SK-N-SH treated with all-trans-retinoic acid at 6 μM for 48 hours (cell line): ENCODE measurements at regions not wholly inside any gene's neighbourhood (a gene's known extent, or its start where the extent isn't known, plus 50 kb on each side); places are given as distances from the start of the nearest gene placed in this dataset.

Source experiments
- ATAC-seq: fragments of 200-7000 bp; cut with Tn5 transposase; 3 replicates; pipeline ENCODE4 v1.9.1; 2020; ENCODE audit warnings: mild to moderate bottlenecking, moderate library complexity
- ARNTL ChIP-seq: fragments of 450-650 bp; formaldehyde crosslinking; IDR thresholded peaks from 2 replicates; pipeline ENCODE4 v1.5.0; 2020; ENCODE audit warnings: low read depth, mild to moderate bottlenecking, moderate library complexity, borderline replicate concordance
- BACH2 ChIP-seq: fragments of 250-450 bp; sonication (Bioruptor Pico); IDR thresholded peaks from 2 replicates; pipeline ENCODE4 v1.9.0; 2021; ENCODE audit warnings: mild to moderate bottlenecking, borderline replicate concordance
- CSDC2 ChIP-seq: fragments of 250-450 bp; sonication (Bioruptor Pico); IDR thresholded peaks from 2 replicates; pipeline ENCODE4 v1.5.0; 2020; ENCODE audit warnings: mild to moderate bottlenecking, moderate library complexity
- ESRRG ChIP-seq: fragments of 250-450 bp; sonication (Bioruptor Pico); IDR thresholded peaks from 2 replicates; pipeline ENCODE4 v1.6.1; 2021; ENCODE audit warnings: mild to moderate bottlenecking
- GLIS3 ChIP-seq: fragments of 250-450 bp; sonication (Bioruptor Pico); IDR thresholded peaks from 2 replicates; pipeline ENCODE4 v1.5.0; 2020; ENCODE audit warnings: mild to moderate bottlenecking, moderate library complexity
- ISL1 ChIP-seq: fragments of 250-450 bp; sonication (Bioruptor Pico); IDR thresholded peaks from 2 replicates; pipeline ENCODE4 v2.1.2; 2022; ENCODE audit warnings: mild to moderate bottlenecking, moderate library complexity
- OSR1 ChIP-seq: fragments of 250-450 bp; sonication (Bioruptor Pico); IDR thresholded peaks from 2 replicates; pipeline ENCODE4 v1.8.0; 2022; ENCODE audit warnings: moderate library complexity, mild to moderate bottlenecking, inconsistent platforms
- PPARA ChIP-seq: fragments of 250-450 bp; sonication (Bioruptor Pico); IDR thresholded peaks from 2 replicates; pipeline ENCODE4 v1.5.0; 2020; ENCODE audit warnings: mild to moderate bottlenecking, borderline replicate concordance
- RARB ChIP-seq: fragments of 250-450 bp; sonication (Bioruptor Pico); IDR thresholded peaks from 2 replicates; pipeline ENCODE4 v1.8.0; 2021; ENCODE audit warnings: mild to moderate bottlenecking, moderate library complexity
- SNAI2 ChIP-seq: fragments of 250-450 bp; sonication (Bioruptor Pico); IDR thresholded peaks from 2 replicates; pipeline ENCODE4 v1.5.0; 2020; ENCODE audit warnings: mild to moderate bottlenecking, moderate library complexity
- TCF4 ChIP-seq: fragments of 250-450 bp; sonication (Bioruptor Pico); IDR thresholded peaks from 2 replicates; pipeline ENCODE4 v1.8.0; 2021; ENCODE audit warnings: mild to moderate bottlenecking, moderate library complexity, borderline replicate concordance
- TOX ChIP-seq: fragments of 250-450 bp; sonication (Bioruptor Pico); IDR thresholded peaks from 2 replicates; pipeline ENCODE4 v1.8.0; 2021; ENCODE audit warnings: mild to moderate bottlenecking, moderate library complexity, borderline replicate concordance
- ZC3H10 ChIP-seq: fragments of 250-450 bp; sonication (Bioruptor Pico); IDR thresholded peaks from 2 replicates; pipeline ENCODE4 v1.5.1; 2021; ENCODE audit warnings: mild to moderate bottlenecking, moderate library complexity
- ZFP3 ChIP-seq: fragments of 250-450 bp; sonication (Bioruptor Pico); IDR thresholded peaks from 2 replicates; pipeline ENCODE4 v1.5.0; 2020; ENCODE audit warnings: mild to moderate bottlenecking, moderate library complexity
- ZFP30 ChIP-seq: fragments of 450-650 bp; formaldehyde crosslinking; IDR thresholded peaks from 2 replicates; pipeline ENCODE4 v1.5.0; 2022; ENCODE audit warnings: mild to moderate bottlenecking, moderate library complexity
- ZNF565 ChIP-seq: fragments of 450-650 bp; formaldehyde crosslinking; conservative IDR thresholded peaks from 2 replicates; pipeline ENCODE4 v1.5.0; 2020; ENCODE audit warnings: low read depth, mild to moderate bottlenecking, moderate library complexity
- ZNF8 ChIP-seq: fragments of 450-650 bp; formaldehyde crosslinking; IDR thresholded peaks from 2 replicates; pipeline ENCODE4 v1.5.0; 2020; ENCODE audit warnings: mild to moderate bottlenecking, moderate library complexity
- TF ChIP-seq, protein P1 (sequence below): fragments of 250-450 bp; sonication (Bioruptor Pico); IDR thresholded peaks from 2 replicates; pipeline ENCODE4 v1.8.0; 2021; ENCODE audit warnings: low read depth, mild to moderate bottlenecking, moderate library complexity, borderline replicate concordance
- TF ChIP-seq, protein P2 (sequence below): fragments of 250-450 bp; sonication (Bioruptor Pico); IDR thresholded peaks from 2 replicates; pipeline ENCODE4 v1.5.1; 2021; ENCODE audit warnings: mild to moderate bottlenecking, moderate library complexity
- TF ChIP-seq, protein P3 (sequence below): fragments of 250-450 bp; sonication (Bioruptor Pico); IDR thresholded peaks from 2 replicates; pipeline ENCODE4 v1.5.1; 2020; ENCODE audit warnings: low read depth, mild to moderate bottlenecking, moderate library complexity
- TF ChIP-seq, protein P4 (sequence below): fragments of 250-450 bp; sonication (Bioruptor Pico); IDR thresholded peaks from 2 replicates; pipeline ENCODE4 v1.8.0; 2020; ENCODE audit warnings: mild to moderate bottlenecking, moderate library complexity, borderline replicate concordance

DNA sequence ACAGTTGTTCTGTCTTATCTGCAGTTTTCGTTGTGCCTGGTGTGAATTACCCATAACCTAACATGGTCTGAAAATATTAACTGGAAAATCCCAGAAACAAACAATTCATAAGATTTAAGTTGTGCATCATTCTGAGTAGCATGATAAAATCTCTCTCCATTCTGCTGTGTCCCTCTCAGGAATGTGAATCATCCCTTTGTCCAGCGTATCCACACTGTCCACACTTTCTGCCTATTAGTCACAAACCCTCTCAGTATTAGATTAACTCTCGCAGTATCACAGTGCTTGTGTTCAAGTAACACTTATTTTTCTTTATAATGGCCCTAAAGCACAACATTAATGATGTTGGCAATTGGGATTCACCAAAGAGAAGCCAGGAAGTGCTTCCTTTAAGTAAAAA, 203.2 kb downstream of the CGGBP1 start:
- ATAC-seq = peak; percentile 64; the same call in 1 of the 3 replicates
- TF ChIP-seq ZFP3 = no peak
- TF ChIP-seq OSR1 (CRISPR knock-in tag) = no peak
- TF ChIP-seq ZNF8 (CRISPR knock-in tag) = no peak
- no peak for TF ChIP-seq ESRRG (CRISPR knock-in tag)
- TF ChIP-seq SNAI2 (CRISPR knock-in tag) = no peak
- no peak for TF ChIP-seq CSDC2 (CRISPR knock-in tag)
- TF ChIP-seq ZNF565 (CRISPR knock-in tag) = no peak
- TF ChIP-seq TOX (CRISPR knock-in tag) = no peak
- TF ChIP-seq, protein P1, sequence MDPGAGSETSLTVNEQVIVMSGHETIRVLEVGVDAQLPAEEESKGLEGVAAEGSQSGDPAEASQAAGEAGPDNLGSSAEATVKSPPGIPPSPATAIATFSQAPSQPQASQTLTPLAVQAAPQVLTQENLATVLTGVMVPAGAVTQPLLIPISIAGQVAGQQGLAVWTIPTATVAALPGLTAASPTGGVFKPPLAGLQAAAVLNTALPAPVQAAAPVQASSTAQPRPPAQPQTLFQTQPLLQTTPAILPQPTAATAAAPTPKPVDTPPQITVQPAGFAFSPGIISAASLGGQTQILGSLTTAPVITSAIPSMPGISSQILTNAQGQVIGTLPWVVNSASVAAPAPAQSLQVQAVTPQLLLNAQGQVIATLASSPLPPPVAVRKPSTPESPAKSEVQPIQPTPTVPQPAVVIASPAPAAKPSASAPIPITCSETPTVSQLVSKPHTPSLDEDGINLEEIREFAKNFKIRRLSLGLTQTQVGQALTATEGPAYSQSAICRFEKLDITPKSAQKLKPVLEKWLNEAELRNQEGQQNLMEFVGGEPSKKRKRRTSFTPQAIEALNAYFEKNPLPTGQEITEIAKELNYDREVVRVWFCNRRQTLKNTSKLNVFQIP (CRISPR knock-in tag) = no peak
- no peak for TF ChIP-seq ISL1
- TF ChIP-seq RARB (CRISPR knock-in tag) = no peak
- TF ChIP-seq, protein P2, sequence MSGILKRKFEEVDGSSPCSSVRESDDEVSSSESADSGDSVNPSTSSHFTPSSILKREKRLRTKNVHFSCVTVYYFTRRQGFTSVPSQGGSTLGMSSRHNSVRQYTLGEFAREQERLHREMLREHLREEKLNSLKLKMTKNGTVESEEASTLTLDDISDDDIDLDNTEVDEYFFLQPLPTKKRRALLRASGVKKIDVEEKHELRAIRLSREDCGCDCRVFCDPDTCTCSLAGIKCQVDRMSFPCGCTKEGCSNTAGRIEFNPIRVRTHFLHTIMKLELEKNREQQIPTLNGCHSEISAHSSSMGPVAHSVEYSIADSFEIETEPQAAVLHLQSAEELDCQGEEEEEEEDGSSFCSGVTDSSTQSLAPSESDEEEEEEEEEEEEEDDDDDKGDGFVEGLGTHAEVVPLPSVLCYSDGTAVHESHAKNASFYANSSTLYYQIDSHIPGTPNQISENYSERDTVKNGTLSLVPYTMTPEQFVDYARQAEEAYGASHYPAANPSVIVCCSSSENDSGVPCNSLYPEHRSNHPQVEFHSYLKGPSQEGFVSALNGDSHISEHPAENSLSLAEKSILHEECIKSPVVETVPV = no peak
- no peak for TF ChIP-seq BACH2 (CRISPR knock-in tag)
- TF ChIP-seq ZC3H10 (CRISPR knock-in tag) = no peak
- TF ChIP-seq ZFP30 (CRISPR knock-in tag) = no peak
- no peak for TF ChIP-seq ARNTL

DNA sequence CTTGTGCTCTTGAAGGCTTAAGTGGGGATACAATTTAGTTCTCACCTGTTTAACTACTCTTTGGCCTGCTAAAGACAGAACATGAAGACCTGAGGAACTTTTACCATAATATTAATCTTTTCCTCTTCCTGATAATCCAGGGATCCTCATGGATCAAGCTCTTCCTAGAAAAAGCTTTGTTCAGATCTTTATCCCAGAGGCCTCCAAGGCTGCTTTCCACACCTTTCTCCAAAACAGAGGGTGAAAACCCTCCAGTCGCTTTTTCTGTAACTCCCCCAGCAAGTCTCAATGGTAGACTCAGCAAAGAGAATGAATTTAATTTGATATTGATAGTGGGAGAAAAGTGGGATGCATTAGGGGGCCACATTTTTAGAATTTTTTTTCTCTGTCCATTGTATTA, 203.6 kb downstream of the CGGBP1 start:
- TF ChIP-seq ZFP30 (CRISPR knock-in tag) = no peak
- TF ChIP-seq, protein P1 (CRISPR knock-in tag) = no peak
- TF ChIP-seq, protein P3, sequence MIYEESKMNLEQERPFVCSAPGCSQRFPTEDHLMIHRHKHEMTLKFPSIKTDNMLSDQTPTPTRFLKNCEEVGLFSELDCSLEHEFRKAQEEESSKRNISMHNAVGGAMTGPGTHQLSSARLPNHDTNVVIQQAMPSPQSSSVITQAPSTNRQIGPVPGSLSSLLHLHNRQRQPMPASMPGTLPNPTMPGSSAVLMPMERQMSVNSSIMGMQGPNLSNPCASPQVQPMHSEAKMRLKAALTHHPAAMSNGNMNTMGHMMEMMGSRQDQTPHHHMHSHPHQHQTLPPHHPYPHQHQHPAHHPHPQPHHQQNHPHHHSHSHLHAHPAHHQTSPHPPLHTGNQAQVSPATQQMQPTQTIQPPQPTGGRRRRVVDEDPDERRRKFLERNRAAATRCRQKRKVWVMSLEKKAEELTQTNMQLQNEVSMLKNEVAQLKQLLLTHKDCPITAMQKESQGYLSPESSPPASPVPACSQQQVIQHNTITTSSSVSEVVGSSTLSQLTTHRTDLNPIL (CRISPR knock-in tag) = no peak
- no peak for ATAC-seq

DNA sequence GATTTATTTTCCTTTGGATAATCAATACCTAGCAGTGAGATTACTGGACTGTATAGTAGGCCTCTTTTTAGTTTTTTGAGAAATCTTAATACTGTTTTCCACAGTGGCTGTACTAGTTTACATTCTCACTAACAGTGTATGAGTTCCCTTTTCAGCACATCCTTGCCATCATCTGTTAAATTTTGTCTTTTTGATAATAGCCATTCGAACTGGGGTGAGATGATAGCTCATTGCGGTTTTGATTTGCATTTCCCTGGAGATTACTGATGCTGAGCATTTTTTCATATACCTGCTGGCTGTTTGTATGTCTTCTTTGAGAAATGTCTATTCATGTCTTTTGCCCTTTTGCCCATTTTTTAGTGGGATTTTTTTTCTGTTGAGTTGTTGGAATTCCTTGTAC, 210.8 kb downstream of the CGGBP1 start:
- TF ChIP-seq ZFP3 (no peak), BACH2 (CRISPR knock-in tag) (no peak), ZFP30 (CRISPR knock-in tag) (no peak), TCF4 (CRISPR knock-in tag) (no peak), GLIS3 (no peak), SNAI2 (CRISPR knock-in tag) (no peak), ZNF565 (CRISPR knock-in tag) (no peak), PPARA (CRISPR knock-in tag) (no peak), ISL1 (no peak), RARB (CRISPR knock-in tag) (no peak), ZC3H10 (CRISPR knock-in tag) (no peak)
- TF ChIP-seq, protein P3 (CRISPR knock-in tag) = no peak
- TF ChIP-seq, protein P1 (CRISPR knock-in tag) = no peak
- TF ChIP-seq, protein P4, sequence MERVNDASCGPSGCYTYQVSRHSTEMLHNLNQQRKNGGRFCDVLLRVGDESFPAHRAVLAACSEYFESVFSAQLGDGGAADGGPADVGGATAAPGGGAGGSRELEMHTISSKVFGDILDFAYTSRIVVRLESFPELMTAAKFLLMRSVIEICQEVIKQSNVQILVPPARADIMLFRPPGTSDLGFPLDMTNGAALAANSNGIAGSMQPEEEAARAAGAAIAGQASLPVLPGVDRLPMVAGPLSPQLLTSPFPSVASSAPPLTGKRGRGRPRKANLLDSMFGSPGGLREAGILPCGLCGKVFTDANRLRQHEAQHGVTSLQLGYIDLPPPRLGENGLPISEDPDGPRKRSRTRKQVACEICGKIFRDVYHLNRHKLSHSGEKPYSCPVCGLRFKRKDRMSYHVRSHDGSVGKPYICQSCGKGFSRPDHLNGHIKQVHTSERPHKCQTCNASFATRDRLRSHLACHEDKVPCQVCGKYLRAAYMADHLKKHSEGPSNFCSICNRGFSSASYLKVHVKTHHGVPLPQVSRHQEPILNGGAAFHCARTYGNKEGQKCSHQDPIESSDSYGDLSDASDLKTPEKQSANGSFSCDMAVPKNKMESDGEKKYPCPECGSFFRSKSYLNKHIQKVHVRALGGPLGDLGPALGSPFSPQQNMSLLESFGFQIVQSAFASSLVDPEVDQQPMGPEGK (CRISPR knock-in tag) = no peak
- no peak for ATAC-seq
